Hepatic stellate cell (primary cell): ENCODE measurements at regions not wholly inside any gene's neighbourhood (a gene's known extent, or its start where the extent isn't known, plus 50 kb on each side); places are given as distances from the start of the nearest gene placed in this dataset.

Source experiments
- DNase-seq: peaks from one replicate; pipeline ENCODE4 v3.0.0; 2011; ENCODE audit warnings: low spot score

GRCh38 chr20:37598100-37598543 is 70.4 kb upstream of the BLCAP start:
- DNase-seq: no peak

GRCh38 chr20:37596890-37597536 is 69.3 kb upstream of the BLCAP start:
- no peak for DNase-seq

- no peak for DNase-seq
Measured at GRCh38 chr20:37596168-37596567, 68.5 kb upstream of the BLCAP start.

GRCh38 chr20:37593710-37594109 is 66.0 kb upstream of the BLCAP start:
- DNase-seq: no peak

- no peak for DNase-seq
Measured at GRCh38 chr20:37590938-37591490, 63.3 kb upstream of the BLCAP start.

- DNase-seq: no peak
Measured at GRCh38 chr20:37586078-37586477, 58.4 kb upstream of the BLCAP start.

GRCh38 chr20:37584238-37584807 is 56.6 kb upstream of the BLCAP start:
- no peak for DNase-seq

- DNase-seq: no peak
Measured at GRCh38 chr20:37581246-37581645, 53.6 kb upstream of the BLCAP start.

GRCh38 chr20:37580069-37580468 is 52.4 kb upstream of the BLCAP start:
- no peak for DNase-seq

- no peak for DNase-seq
Measured at GRCh38 chr20:37579106-37579505, 51.4 kb upstream of the BLCAP start.

- no peak for DNase-seq
Measured at GRCh38 chr20:37577981-37578380, 50.3 kb upstream of the BLCAP start.
